Large intestine (tissue), 3 donors: ENCODE measurements at regions not wholly inside any gene's neighbourhood (a gene's known extent, or its start where the extent isn't known, plus 50 kb on each side); places are given as distances from the start of the nearest gene placed in this dataset.

Source experiments
- DNase-seq, 2 donors: peaks; one replicate each; pipeline versions ENCODE4 v3.0.0 to v3.0.0-alpha.2; 2013
- H3K27ac ChIP-seq: one replicate; pipeline ENCODE4 v1.5.1; 2013; ENCODE audit warnings: low read length
- H3K27me3 ChIP-seq: 2 replicates; pipeline ENCODE4 v1.6.1; 2013; ENCODE audit warnings: low read length; ENCODE audit not compliant: control insufficient read depth, insufficient read depth
- H3K36me3 ChIP-seq: 2 replicates; pipeline ENCODE4 v1.6.1; 2013; ENCODE audit warnings: low read length; ENCODE audit not compliant: control insufficient read depth, insufficient read depth
- H3K4me1 ChIP-seq: one replicate; pipeline ENCODE4 v1.6.1; 2013; ENCODE audit warnings: low read length; ENCODE audit not compliant: control insufficient read depth, insufficient read depth
- H3K4me3 ChIP-seq: one replicate; pipeline ENCODE4 v1.5.1; 2013; ENCODE audit warnings: low read length
- H3K9me3 ChIP-seq: one replicate; pipeline ENCODE4 v1.6.1; 2013; ENCODE audit warnings: mild to moderate bottlenecking, low read depth, low read length, moderate library complexity; ENCODE audit not compliant: control insufficient read depth
- WGBS: methylation state at CpG from one replicate; pipeline ENCODE4 v1.1.5; 2013; ENCODE audit warnings: low lambda C conversion rate; ENCODE audit not compliant: insufficient coverage; 5-methylcytosine and 5-hydroxymethylcytosine counted together

DNA sequence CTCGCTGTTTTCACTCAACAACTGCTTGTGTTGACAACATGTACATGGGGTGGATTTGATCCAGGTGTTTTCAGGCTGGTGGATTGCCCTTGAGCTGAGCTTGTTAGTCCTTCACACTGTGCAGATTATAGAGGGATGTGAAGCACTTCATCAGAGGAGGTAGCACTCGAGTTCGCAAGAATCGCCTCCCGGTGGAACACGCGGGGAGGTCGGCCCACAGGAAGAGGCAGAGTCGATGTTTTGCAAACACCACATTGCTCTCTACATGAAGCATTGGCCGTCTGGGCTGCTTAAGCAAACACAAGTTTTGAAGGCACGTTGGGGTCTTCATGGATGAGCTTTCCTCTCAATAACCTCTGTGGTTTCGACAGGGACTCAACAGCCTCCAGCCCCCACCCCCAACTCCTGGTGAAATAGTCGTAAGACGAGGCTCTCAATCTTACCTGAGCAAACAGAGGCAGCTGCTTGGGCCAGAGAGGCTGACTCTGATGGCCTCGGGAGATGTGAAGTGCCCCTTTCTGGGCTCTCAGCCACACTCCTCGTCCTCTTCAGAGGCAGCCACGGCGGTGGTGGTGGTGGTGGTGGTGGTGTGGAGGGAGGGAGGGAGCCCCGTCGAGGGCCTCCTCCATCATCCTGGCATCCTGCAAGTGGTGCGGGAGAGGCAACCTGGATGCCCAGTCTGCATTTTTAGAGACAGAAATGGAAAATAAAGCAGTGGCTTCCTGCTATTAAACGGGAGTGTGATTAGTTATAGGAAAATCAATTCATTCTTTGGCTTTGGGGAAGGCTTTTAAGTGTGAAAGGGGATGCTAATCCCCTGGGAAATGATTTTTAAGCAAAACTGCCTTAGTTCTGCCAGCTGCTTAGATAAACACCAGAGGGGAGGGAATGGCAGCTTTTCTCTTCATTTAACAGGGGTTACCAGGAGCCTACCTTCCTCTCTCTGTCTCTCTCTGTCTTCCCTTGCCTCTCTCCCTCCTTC, 552.5 kb upstream of the EEF2KMT start:
- Histone ChIP-seq H3K4me3 (no peak overlapping the region), H3K4me1 (no peaks in the 10 kb centered on the region), H3K36me3 (no peaks in the 10 kb centered on the region), H3K9me3 (no peaks in the 10 kb centered on the region), H3K27ac (no peak overlapping the region), H3K27me3 (no peaks in the 10 kb centered on the region)
- DNase-seq = no peak
- WGBS = no CpG with 5 or more reads among the region's 22 CpGs

DNA sequence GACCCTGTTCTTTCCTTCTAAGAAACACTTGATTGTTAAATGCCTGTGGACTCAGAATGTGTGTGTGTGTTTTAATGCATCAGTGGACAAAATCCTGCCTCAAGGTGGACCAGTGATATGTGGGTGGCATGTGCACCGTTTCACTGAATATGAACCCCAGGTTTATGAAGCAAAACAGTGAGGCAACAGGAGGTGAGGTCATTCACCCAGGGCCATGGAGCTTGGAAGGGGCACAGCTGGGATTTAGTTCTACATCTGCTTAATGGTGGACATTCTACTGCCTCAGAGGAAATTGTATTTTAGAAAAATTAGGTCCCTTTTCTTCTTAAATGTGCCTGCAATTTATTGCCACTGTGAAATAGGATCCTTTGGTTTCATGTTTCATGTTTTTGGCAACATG, 549.5 kb upstream of the EEF2KMT start:
- Histone ChIP-seq H3K4me1 (no peaks in the 10 kb centered on the region), H3K9me3 (no peaks in the 10 kb centered on the region), H3K27me3 (no peaks in the 10 kb centered on the region), H3K36me3 (no peaks in the 10 kb centered on the region), H3K4me3 (no peak overlapping the region), H3K27ac (no peak overlapping the region)
- DNase-seq = no peak
- WGBS = no CpG with 5 or more reads among the region's 1 CpG

DNA sequence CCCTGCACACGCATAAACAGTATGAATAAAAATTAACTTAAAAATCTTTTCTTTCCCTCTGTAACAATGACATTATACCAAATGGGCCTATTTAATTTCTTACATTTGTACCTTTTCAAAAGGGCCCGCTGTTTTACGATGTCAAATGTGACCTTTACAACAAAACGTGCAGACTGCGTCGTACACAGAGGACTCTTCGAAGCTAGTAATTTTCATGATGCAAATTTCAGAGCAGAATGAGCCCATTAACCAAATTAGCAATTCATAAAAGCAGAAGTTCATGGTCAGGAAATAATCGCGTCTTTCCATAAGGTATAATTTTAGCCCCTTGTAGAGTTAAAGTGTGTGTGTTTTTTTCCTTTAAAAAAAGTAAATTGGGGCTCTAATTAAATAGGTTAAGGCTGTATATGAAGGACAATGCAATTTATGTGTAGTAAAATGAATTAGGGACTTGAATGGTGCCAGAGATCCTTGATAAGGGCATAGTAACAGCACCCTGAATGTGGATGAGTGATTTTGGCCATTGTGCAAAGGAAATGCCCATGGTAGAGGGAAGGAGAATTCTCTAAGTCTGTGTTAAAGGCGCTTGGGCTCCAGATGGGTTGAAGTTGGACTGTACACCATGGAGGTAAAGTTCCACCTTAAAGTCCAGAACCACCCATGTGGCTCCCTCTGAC, 546.4 kb upstream of the EEF2KMT start:
- no peak overlapping the region for H3K27ac ChIP-seq
- H3K9me3 ChIP-seq = no peaks in the 10 kb centered on the region
- H3K27me3 ChIP-seq = no peaks in the 10 kb centered on the region
- no peaks in the 10 kb centered on the region for H3K4me1 ChIP-seq
- DNase-seq = no peak
- no peak overlapping the region for H3K4me3 ChIP-seq
- 91% methylated on average over 8 of the region's 10 CpGs for WGBS
- H3K36me3 ChIP-seq = no peaks in the 10 kb centered on the region

DNA sequence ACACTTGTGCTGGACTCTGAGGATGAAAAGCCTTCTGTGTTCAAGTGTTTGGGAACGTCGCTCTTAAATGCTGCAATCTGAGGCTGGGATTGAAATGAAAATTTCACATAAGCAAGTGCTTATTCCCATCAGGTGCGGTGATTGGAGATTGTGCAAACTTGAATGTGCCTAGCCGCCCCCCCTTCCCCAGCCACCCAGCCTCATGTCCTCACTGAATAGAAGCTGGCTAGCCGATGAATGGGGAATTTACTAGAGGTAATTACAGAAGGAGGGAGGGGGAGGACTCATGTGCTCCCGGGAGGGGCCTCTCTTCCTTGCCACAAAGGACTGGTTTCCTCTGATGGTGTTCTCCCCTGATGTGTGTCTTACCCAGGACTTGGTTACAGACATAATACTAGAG, 544.8 kb upstream of the EEF2KMT start:
- Histone ChIP-seq H3K27ac (no peak overlapping the region), H3K4me1 (no peaks in the 10 kb centered on the region), H3K36me3 (no peaks in the 10 kb centered on the region), H3K4me3 (no peak overlapping the region), H3K9me3 (no peaks in the 10 kb centered on the region), H3K27me3 (no peaks in the 10 kb centered on the region)
- no peak for DNase-seq
- no CpG with 5 or more reads among the region's 6 CpGs for WGBS

DNA sequence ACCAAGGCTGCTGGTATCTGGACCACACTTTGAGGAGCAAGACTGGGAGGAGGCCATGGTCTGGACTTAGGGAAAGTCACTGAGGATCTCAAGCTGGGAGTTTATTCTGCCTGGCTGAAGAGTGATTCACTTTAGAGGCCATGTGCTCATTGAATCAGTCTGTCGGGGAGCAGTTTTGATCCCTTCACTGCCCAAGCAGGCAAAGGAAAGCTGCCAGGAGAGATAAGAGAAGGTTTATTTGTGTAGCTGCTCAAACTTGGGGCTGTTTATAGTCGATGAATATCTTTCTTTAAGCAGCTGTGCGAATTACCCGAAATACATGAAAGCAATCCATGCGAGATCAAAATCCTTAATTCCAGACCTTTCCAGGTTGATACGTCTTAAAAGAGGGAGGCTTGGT, 544.4 kb upstream of the EEF2KMT start:
- H3K4me3 ChIP-seq = no peak overlapping the region
- no peaks in the 10 kb centered on the region for H3K9me3 ChIP-seq
- H3K27ac ChIP-seq = no peak overlapping the region
- H3K4me1 ChIP-seq = no peaks in the 10 kb centered on the region
- no CpG with 5 or more reads among the region's 6 CpGs for WGBS
- no peak for DNase-seq
- H3K36me3 ChIP-seq = no peaks in the 10 kb centered on the region
- no peaks in the 10 kb centered on the region for H3K27me3 ChIP-seq

DNA sequence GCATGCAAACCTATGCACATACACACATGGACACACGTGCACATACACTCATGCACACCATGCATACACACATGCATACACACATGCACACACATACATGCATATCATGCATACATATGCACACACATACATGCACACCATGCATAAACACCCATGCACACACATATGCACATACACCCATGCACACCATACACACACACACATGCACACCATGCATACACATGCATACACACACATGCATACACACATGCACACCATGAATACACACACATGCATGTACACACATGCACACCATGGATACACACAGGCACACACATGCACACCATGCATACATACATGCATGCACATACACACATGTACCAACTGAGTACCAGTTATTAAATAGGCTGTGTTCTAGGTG, 543.3 kb upstream of the EEF2KMT start:
- whole genome bisulfite sequencing = no CpG with 5 or more reads among the region's 1 CpG
- no peaks in the 10 kb centered on the region for H3K27me3 ChIP-seq
- DNase-seq = no peak
- no peaks in the 10 kb centered on the region for H3K4me1 ChIP-seq
- H3K4me3 ChIP-seq = no peak overlapping the region
- no peaks in the 10 kb centered on the region for H3K9me3 ChIP-seq
- H3K36me3 ChIP-seq = no peaks in the 10 kb centered on the region
- no peak overlapping the region for H3K27ac ChIP-seq

DNA sequence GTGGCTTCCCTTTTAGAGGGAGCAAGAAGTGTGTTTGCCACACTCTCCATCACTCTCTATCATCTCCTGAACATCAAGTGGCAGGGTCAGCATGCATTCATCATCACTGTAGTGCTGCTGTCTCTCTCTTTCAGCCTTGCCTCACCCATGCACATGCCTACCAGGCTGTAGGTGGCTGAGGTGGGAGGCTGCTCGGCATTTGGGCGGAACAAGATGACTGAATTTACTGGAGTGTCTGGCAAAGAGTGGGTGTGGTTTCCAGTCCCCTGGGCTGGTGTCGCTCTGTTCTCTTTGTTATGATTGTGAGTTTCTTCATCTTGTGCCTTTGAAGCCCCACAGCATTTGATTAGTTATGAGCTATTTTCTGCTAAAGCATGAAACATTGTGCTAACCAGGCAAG, 541.9 kb upstream of the EEF2KMT start:
- WGBS = no CpG with 5 or more reads among the region's 3 CpGs
- no peaks in the 10 kb centered on the region for H3K9me3 ChIP-seq
- no peak overlapping the region for H3K27ac ChIP-seq
- H3K27me3 ChIP-seq = no peaks in the 10 kb centered on the region
- H3K4me3 ChIP-seq = no peak overlapping the region
- H3K36me3 ChIP-seq = no peaks in the 10 kb centered on the region
- H3K4me1 ChIP-seq = no peaks in the 10 kb centered on the region
- no peak for DNase-seq

DNA sequence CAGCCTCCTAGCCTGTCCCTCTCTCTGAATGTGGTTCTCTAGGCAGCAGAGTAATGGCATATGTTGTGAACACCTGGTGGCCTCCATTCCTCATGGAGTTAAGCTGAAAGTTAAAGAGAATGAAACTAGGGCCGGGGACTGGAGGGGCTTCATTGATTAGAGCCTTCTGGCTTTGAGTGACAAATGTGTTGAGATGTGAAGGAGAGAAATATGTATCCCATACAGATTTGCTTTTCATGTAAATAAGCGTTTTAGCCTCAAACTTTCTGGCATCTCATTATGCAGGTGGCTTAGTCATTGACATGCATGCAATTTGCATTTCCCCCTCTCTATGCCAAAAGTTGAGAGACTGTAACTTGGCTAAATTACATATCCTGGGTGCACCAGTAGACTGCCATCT, 537.7 kb upstream of the EEF2KMT start:
- no peak overlapping the region for H3K4me3 ChIP-seq
- H3K27ac ChIP-seq = no peak overlapping the region
- H3K36me3 ChIP-seq = no peaks in the 10 kb centered on the region
- H3K27me3 ChIP-seq = no peaks in the 10 kb centered on the region
- no peaks in the 10 kb centered on the region for H3K4me1 ChIP-seq
- no CpG with 5 or more reads among the region's 2 CpGs for WGBS
- no peaks in the 10 kb centered on the region for H3K9me3 ChIP-seq
- no peak for DNase-seq

DNA sequence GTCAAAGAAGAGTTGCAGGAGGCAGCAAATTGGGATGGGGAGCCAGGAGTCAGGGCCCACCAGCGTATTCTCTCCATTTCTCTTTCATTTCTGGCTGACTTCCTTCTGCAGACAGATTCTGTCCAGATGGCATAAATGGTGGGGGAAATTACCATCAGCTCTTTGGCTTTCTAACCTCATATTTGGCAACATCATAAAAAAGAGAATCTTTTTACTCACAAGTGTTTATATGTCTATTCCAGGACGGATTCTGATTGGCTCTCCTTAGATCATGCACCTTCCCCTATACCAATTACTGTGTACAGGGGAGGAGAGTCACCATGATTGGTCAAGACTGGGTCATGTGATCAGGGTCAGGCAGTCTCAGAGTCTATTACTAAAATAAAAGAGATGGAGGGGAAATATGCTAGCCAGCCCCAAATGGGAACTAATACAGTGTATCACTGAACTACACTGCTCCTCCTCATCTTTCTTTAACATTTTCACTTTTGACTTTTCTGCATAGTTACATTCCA, 537.1 kb upstream of the EEF2KMT start:
- Histone ChIP-seq H3K9me3 (no peaks in the 10 kb centered on the region), H3K27ac (no peak overlapping the region), H3K4me3 (no peak overlapping the region), H3K36me3 (no peaks in the 10 kb centered on the region), H3K4me1 (no peaks in the 10 kb centered on the region), H3K27me3 (no peaks in the 10 kb centered on the region)
- no peak for DNase-seq
- WGBS = 83% methylated on average over 1 of the region's 2 CpGs

DNA sequence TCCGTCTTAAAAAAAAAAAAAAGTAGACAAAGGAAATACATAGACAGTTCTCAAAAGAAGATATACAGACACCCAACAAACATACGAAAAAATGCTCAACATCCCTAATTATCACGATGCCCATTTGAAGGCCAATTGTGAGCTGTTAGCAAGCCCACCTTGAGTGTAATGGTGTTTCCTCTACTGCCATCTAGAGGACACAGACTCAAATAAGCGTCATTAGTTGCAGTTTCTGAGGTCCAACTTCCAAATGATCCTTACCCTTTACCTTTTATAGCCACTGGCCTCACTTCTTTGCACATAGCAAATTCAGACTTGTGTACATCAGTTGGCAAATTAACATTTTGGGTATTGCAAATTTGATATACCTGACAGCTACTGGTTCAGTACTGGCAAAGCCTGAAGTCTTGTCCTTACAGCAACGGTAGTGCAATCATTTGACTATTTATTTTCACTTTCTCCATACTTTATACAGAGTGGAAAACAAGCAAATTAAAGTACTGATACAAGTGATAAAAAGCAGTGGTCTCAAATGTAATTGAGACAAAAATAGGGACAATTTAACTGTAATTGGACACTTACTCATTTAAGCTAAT, 536.3 kb upstream of the EEF2KMT start:
- H3K27ac ChIP-seq = no peak overlapping the region
- no peak for DNase-seq
- H3K27me3 ChIP-seq = no peaks in the 10 kb centered on the region
- no peak overlapping the region for H3K4me3 ChIP-seq
- no peaks in the 10 kb centered on the region for H3K36me3 ChIP-seq
- H3K9me3 ChIP-seq = no peaks in the 10 kb centered on the region
- 33% methylated on average over 2 of the region's 5 CpGs for WGBS
- H3K4me1 ChIP-seq = no peaks in the 10 kb centered on the region
